ENCODE measurements at regions not wholly inside any gene's neighbourhood (a gene's known extent, or its start where the extent isn't known, plus 50 kb on each side); places are given as distances from the start of the nearest gene placed in this dataset.

DNA sequence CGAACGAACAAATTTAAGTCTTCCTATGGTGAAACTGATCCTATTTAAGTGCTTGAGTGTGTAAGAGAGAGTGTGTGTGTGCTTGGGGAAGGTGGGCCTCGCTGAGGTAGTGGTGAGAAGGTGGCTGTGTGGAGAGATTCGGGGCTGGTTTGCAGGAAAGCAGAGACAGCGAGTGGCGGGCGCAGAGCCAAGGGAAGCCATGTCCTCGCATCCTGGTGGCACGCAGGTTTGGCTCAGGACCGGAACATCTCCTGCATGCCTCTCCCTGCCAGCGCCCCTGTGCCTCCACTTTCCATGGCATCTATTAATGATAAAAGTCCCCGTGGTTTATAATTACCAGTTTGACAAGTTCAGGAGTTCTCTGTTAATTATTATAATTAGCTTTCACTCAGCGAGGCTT is 383.1 kb upstream of the CADM1 start:
- no peaks in the 10 kb centered on the region for H3K9me3 ChIP-seq (ENCODE audit: control insufficient read depth in 2 of 3, insufficient read depth in 1 of 3, low read length in 3 of 3)
- no peak overlapping the region for H3K27ac ChIP-seq (ENCODE audit: low read depth in 2 of 2, low read length in 2 of 2)
- DNase-seq = no peak
- TF ChIP-seq, protein P1, sequence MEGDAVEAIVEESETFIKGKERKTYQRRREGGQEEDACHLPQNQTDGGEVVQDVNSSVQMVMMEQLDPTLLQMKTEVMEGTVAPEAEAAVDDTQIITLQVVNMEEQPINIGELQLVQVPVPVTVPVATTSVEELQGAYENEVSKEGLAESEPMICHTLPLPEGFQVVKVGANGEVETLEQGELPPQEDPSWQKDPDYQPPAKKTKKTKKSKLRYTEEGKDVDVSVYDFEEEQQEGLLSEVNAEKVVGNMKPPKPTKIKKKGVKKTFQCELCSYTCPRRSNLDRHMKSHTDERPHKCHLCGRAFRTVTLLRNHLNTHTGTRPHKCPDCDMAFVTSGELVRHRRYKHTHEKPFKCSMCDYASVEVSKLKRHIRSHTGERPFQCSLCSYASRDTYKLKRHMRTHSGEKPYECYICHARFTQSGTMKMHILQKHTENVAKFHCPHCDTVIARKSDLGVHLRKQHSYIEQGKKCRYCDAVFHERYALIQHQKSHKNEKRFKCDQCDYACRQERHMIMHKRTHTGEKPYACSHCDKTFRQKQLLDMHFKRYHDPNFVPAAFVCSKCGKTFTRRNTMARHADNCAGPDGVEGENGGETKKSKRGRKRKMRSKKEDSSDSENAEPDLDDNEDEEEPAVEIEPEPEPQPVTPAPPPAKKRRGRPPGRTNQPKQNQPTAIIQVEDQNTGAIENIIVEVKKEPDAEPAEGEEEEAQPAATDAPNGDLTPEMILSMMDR (IDR thresholded peaks at IDR 0.05; ENCODE audit: borderline replicate concordance, extremely low read depth, insufficient read depth) = no peak
- no peak for FAIRE-seq
- H3K27me3 ChIP-seq (ENCODE audit: control insufficient read depth, insufficient read depth, low read length) = no peaks in the 10 kb centered on the region
- no peaks in the 10 kb centered on the region for H3K36me3 ChIP-seq (ENCODE audit: control insufficient read depth in 2 of 3, insufficient read depth in 3 of 3, low read length in 3 of 3)
- no peak overlapping the region for H3K9ac ChIP-seq (ENCODE audit: low read length in 3 of 3)
- intact Hi-C loops (cut with DNase I) = no loop called here
- H3K4me3 ChIP-seq (ENCODE audit: low read length in 3 of 3) = no peak overlapping the region
- H3K4me1 ChIP-seq (ENCODE audit: control insufficient read depth in 2 of 3, insufficient read depth in 2 of 3, low read depth in 1 of 3, low read length in 3 of 3) = peaks cover 0 to 5% (median 0%) of the 10 kb centered on the region in 3 donors

DNA sequence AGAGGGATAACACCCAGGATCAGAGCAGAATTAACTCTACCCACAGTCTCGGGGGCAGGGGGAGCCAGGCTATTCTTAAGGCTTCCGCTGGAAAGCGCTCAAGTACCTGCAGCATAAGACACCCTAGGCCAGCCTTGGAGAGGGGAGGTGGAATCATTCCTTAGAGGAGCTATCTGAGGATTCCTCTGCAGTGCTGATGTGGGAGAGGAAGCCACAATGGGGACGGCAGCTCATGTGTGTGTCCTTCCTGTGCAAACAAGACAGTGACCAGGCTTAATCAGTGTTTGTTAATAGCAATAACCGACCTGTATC is 382.2 kb upstream of the CADM1 start:
- Histone ChIP-seq H3K27me3 (ENCODE audit: control insufficient read depth, insufficient read depth, low read length) (no peaks in the 10 kb centered on the region), H3K9me3 (ENCODE audit: control insufficient read depth in 2 of 3, insufficient read depth in 1 of 3, low read length in 3 of 3) (peaks cover 0 to 2% (median 2%) of the 10 kb centered on the region in 3 donors), H3K9ac (ENCODE audit: low read length in 3 of 3) (no peak overlapping the region), H3K4me3 (ENCODE audit: low read length in 3 of 3) (no peak overlapping the region), H3K27ac (ENCODE audit: low read depth in 2 of 2, low read length in 2 of 2) (no peak overlapping the region), H3K4me1 (ENCODE audit: control insufficient read depth in 2 of 3, insufficient read depth in 2 of 3, low read depth in 1 of 3, low read length in 3 of 3) (peaks cover 0 to 5% (median 0%) of the 10 kb centered on the region in 3 donors), H3K36me3 (ENCODE audit: control insufficient read depth in 2 of 3, insufficient read depth in 3 of 3, low read length in 3 of 3) (no peaks in the 10 kb centered on the region)
- no peak for DNase-seq
- intact Hi-C loops (cut with DNase I) = no loop called here
- TF ChIP-seq, protein P1 (IDR thresholded peaks at IDR 0.05; ENCODE audit: borderline replicate concordance, extremely low read depth, insufficient read depth) = no peak
- no peak for FAIRE-seq

GRCh38 chr11:115885535-115886421 is 381.6 kb upstream of the CADM1 start:
- Histone ChIP-seq H3K9me3 (ENCODE audit: control insufficient read depth in 2 of 3, insufficient read depth in 1 of 3, low read length in 3 of 3) (peaks cover 0 to 2% (median 2%) of the 10 kb centered on the region in 3 donors), H3K27me3 (ENCODE audit: control insufficient read depth, insufficient read depth, low read length) (no peaks in the 10 kb centered on the region), H3K4me3 (ENCODE audit: low read length in 3 of 3) (no peak overlapping the region), H3K36me3 (ENCODE audit: control insufficient read depth in 2 of 3, insufficient read depth in 3 of 3, low read length in 3 of 3) (no peaks in the 10 kb centered on the region), H3K4me1 (ENCODE audit: control insufficient read depth in 2 of 3, insufficient read depth in 2 of 3, low read depth in 1 of 3, low read length in 3 of 3) (peaks cover 0 to 5% (median 0%) of the 10 kb centered on the region in 3 donors), H3K9ac (ENCODE audit: low read length in 3 of 3) (no peak overlapping the region), H3K27ac (ENCODE audit: low read depth in 2 of 2, low read length in 2 of 2) (no peak overlapping the region)
- FAIRE-seq = no peak
- DNase-seq = peak in 2 of 5 donors; percentile 16 to 29
- TF ChIP-seq, protein P1 (IDR thresholded peaks at IDR 0.05; ENCODE audit: borderline replicate concordance, extremely low read depth, insufficient read depth) = no peak
- intact Hi-C loops (cut with DNase I) = no loop called here
